ENCODE measurements at regions not wholly inside any gene's neighbourhood (a gene's known extent, or its start where the extent isn't known, plus 50 kb on each side); places are given as distances from the start of the nearest gene placed in this dataset.
A peak's percentile ranks its signal among the peaks of the same experiment; 100 is the strongest.

DNA sequence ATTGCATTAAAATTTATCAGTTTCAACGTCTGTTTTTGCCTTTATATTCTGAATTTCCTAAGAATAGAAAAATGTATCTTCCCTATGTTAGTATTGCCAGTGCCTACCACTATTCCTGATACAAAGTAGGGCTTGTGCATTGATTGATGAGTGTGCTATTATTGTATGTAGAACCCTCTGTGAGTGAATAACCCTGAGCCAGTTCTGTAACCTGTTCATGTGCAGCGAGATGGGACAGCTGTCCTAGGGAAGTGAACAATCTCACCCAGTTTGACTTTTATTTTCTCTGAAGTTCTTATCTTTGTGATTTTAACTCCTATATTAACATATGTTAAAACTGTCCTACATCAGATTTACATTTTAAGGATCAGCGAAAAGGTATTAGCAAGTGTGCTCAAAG, 178.4 kb upstream of the ADO start:
- Mint-ChIP-seq H3K27ac (no peak overlapping the region), H3K27me3 (ENCODE audit: low read depth) (no peaks in the 10 kb centered on the region), H3K4me3 (peak overlapping the region in 1 of 2 experiments; percentile 48; a peak in 2 of 5 replicates), H3K9me3 (peaks cover 0 to 2% of the 10 kb centered on the region in 2 experiments; a peak in 1 of 5 replicates), H3K4me1 (peaks cover 40 to 50% of the 10 kb centered on the region in 2 experiments), H3K36me3 (ENCODE audit: insufficient read depth in 1 of 3, low read depth in 3 of 3) (peaks cover 0 to 4% (median 0%) of the 10 kb centered on the region in 3 experiments; a peak in 2 of 7 replicates)
- Histone ChIP-seq H3K27me3 (ENCODE audit: insufficient read depth, low read length) (no peaks in the 10 kb centered on the region), H2BK15ac (ENCODE audit: low read depth, low read length) (no peak overlapping the region), H4K5ac (ENCODE audit: insufficient read length, low read depth, low read length) (no peak overlapping the region), H3K18ac (ENCODE audit: insufficient read length, low read depth, low read length) (no peak overlapping the region), H3K56ac (ENCODE audit: insufficient read length, low read depth, low read length) (no peak overlapping the region), H3K79me2 (ENCODE audit: insufficient read depth, low read length) (no peaks in the 10 kb centered on the region), H3K23me2 (ENCODE audit: insufficient read length, low read depth, low read length, poor library complexity, severe bottlenecking) (no peaks in the 10 kb centered on the region), H3K9ac (ENCODE audit: extremely low read depth, insufficient read length, low read length) (no peak overlapping the region), H3K9me3 (ENCODE audit: control insufficient read depth, low read depth, low read length) (no peaks in the 10 kb centered on the region), H4K91ac (ENCODE audit: insufficient read length, low read depth, low read length) (no peak overlapping the region), H3K4me2 (ENCODE audit: insufficient read depth, insufficient read length, low read length) (peak overlapping the region; percentile 74), H2BK20ac (ENCODE audit: low read depth, low read length, poor library complexity, severe bottlenecking) (no peak overlapping the region), H2AK5ac (ENCODE audit: insufficient read length, low read length) (no peak overlapping the region), H3K4ac (ENCODE audit: low read depth, low read length) (no peak overlapping the region), H3T11ph (ENCODE audit: low read length) (no peak overlapping the region), H2AFZ (ENCODE audit: low read length) (no peak overlapping the region), H2BK5ac (ENCODE audit: insufficient read length, low read length) (no peak overlapping the region), H4K8ac (replicated peaks; ENCODE audit: insufficient read length, low read depth, low read length) (no peak overlapping the region), H2BK120ac (ENCODE audit: low read depth, low read length, poor library complexity, severe bottlenecking) (no peak overlapping the region), H3K79me1 (ENCODE audit: insufficient read depth, low read depth, low read length, poor library complexity, severe bottlenecking) (no peaks in the 10 kb centered on the region), H2BK12ac (ENCODE audit: insufficient read length, low read depth, low read length) (no peak overlapping the region), H3K14ac (ENCODE audit: insufficient read depth, low read length) (no peak overlapping the region), H4K20me1 (ENCODE audit: control insufficient read depth, insufficient read depth, insufficient read length) (no peaks in the 10 kb centered on the region), H3K27ac (ENCODE audit: insufficient read length, low read depth, low read length) (no peak overlapping the region), H3K4me1 (ENCODE audit: insufficient read depth, low read length) (peaks cover 6% of the 10 kb centered on the region; the same call in 1 of the 2 replicates), H3K23ac (ENCODE audit: insufficient read length, low read depth, low read length) (no peak overlapping the region)
- TF ChIP-seq CTCF (conservative IDR thresholded peaks at IDR 0.05): no peak
- WGBS (ENCODE audit: extremely low coverage, insufficient read length, low lambda C conversion rate): no CpG with 5 or more reads among the region's 3 CpGs
- no peak for DNase-seq

Measured in H9 (cell line).